Body of pancreas (tissue), 4 donors: ENCODE measurements at regions not wholly inside any gene's neighbourhood (a gene's known extent, or its start where the extent isn't known, plus 50 kb on each side); places are given as distances from the start of the nearest gene placed in this dataset.

Source experiments
- CTCF ChIP-seq, 7 experiments: fragments of 450-650 bp in 4 of 7; fragments of 200-600 bp in 3 of 7; sonication (generic) in 3 of 7; IDR thresholded peaks; one replicate each; pipeline ENCODE4 v1.5.1; 2016 to 2019; ENCODE audit warnings: antibody characterized with exemption in 7 of 7
- POLR2A ChIP-seq, 3 donors: fragments of 450-650 bp; IDR thresholded peaks; one replicate each; pipeline ENCODE4 v1.6.1; 2016; ENCODE audit warnings: antibody characterized with exemption in 3 of 3, mild to moderate bottlenecking in 2 of 3

GRCh38 chr3:137420198-137420995 lies 343.7 kb upstream of the SOX14 start:
- TF ChIP-seq CTCF (IDR thresholded peaks at IDR 0.05) (no peak), POLR2A (IDR thresholded peaks at IDR 0.05) (no peak)
